ENCODE measurements at regions not wholly inside any gene's neighbourhood (a gene's known extent, or its start where the extent isn't known, plus 50 kb on each side); places are given as distances from the start of the nearest gene placed in this dataset.
"Not testable (repeated sequence)": the region's sequence is repeated elsewhere in the genome, so short reads cannot be mapped to it uniquely, and the experiment has no call there.

GRCh38 chr2:150371044-150371818, 116.2 kb downstream of the RND3 start:
- no peak for DNase-seq (ENCODE audit: low spot score)

GRCh38 chr2:150370561-150370960, 116.9 kb downstream of the RND3 start:
- no peak for DNase-seq (ENCODE audit: low spot score)

GRCh38 chr2:150369862-150370261, 117.6 kb downstream of the RND3 start:
- no peak for DNase-seq (ENCODE audit: low spot score)

- no peak for DNase-seq (ENCODE audit: low spot score)
These were observed 129.0 kb downstream of the RND3 start for GRCh38 chr2:150358468-150358807.

GRCh38 chr2:150357770-150358467, 129.5 kb downstream of the RND3 start:
- DNase-seq (ENCODE audit: low spot score), result no peak

- DNase-seq (ENCODE audit: low spot score), result no peak
These were observed 132.0 kb downstream of the RND3 start for GRCh38 chr2:150355440-150355839.

GRCh38 chr2:150353376-150353775, 134.1 kb downstream of the RND3 start:
- DNase-seq (ENCODE audit: low spot score), result no peak

- DNase-seq (ENCODE audit: low spot score), result no peak
These were observed 135.5 kb downstream of the RND3 start for GRCh38 chr2:150351922-150352321.

GRCh38 chr2:150350500-150350899, 137.0 kb downstream of the RND3 start:
- no peak for DNase-seq (ENCODE audit: low spot score)

- no peak for DNase-seq (ENCODE audit: low spot score)
These were observed 140.7 kb downstream of the RND3 start for GRCh38 chr2:150346806-150347205.

- DNase-seq (ENCODE audit: low spot score), result no peak
These were observed 145.3 kb downstream of the RND3 start for GRCh38 chr2:150341982-150342680.

- no peak for DNase-seq (ENCODE audit: low spot score)
These were observed 147.5 kb downstream of the RND3 start for GRCh38 chr2:150339951-150340350.

- no peak for DNase-seq (ENCODE audit: low spot score)
These were observed 148.2 kb downstream of the RND3 start for GRCh38 chr2:150339282-150339681.

- no peak for DNase-seq (ENCODE audit: low spot score)
These were observed 151.9 kb downstream of the RND3 start for GRCh38 chr2:150335596-150335995.

- DNase-seq (ENCODE audit: low spot score), result no peak
These were observed 155.1 kb downstream of the RND3 start for GRCh38 chr2:150332383-150332782.

GRCh38 chr2:150327564-150328489, 159.6 kb downstream of the RND3 start:
- DNase-seq (ENCODE audit: low spot score), result no peak

- no peak for DNase-seq (ENCODE audit: low spot score)
These were observed 161.7 kb downstream of the RND3 start for GRCh38 chr2:150325656-150326314.

GRCh38 chr2:150323071-150323470, 164.4 kb downstream of the RND3 start:
- not testable (repeated sequence) for DNase-seq (ENCODE audit: low spot score)

- no peak for DNase-seq (ENCODE audit: low spot score)
These were observed 166.9 kb downstream of the RND3 start for GRCh38 chr2:150320608-150321007.

GRCh38 chr2:150319658-150320555, 167.6 kb downstream of the RND3 start:
- DNase-seq (ENCODE audit: low spot score), result no peak
